Natural killer cell (primary cell): ENCODE measurements at regions not wholly inside any gene's neighbourhood (a gene's known extent, or its start where the extent isn't known, plus 50 kb on each side); places are given as distances from the start of the nearest gene placed in this dataset.

Experiments
- ATAC-seq, 3 donors: fragments of 150-1000 bp in 2 of 3; fragments of 200-7000 bp in 1 of 3; cut with Tn5 transposase; 1 replicate in 1 of 3; 2 replicates in 2 of 3; pipeline ENCODE4 v1.10.0; 2021; ENCODE audit warnings: mild to moderate bottlenecking in 2 of 3, moderate library complexity in 2 of 3
- DNase-seq, 2 donors: peaks; one replicate each; pipeline versions ENCODE4 v3.0.0 to v3.0.0-alpha.2; 2013 to 2021; ENCODE audit warnings: mixed read lengths in 1 of 2
- H3K27ac ChIP-seq: one replicate; pipeline ENCODE4 v1.5.1; 2013; ENCODE audit warnings: mild to moderate bottlenecking, low read length
- H3K27me3 ChIP-seq: one replicate; pipeline ENCODE4 v1.6.1; 2013; ENCODE audit warnings: low read length; ENCODE audit not compliant: control insufficient read depth, insufficient read depth
- H3K36me3 ChIP-seq: one replicate; pipeline ENCODE4 v1.6.1; 2013; ENCODE audit warnings: low read length; ENCODE audit not compliant: control insufficient read depth, insufficient read depth
- H3K4me1 ChIP-seq: one replicate; pipeline ENCODE4 v1.6.1; 2013; ENCODE audit warnings: low read length; ENCODE audit not compliant: control insufficient read depth, insufficient read depth
- H3K4me3 ChIP-seq: one replicate; pipeline ENCODE4 v1.5.1; 2013; ENCODE audit warnings: low read length
- H3K9me3 ChIP-seq: one replicate; pipeline ENCODE4 v1.6.1; 2013; ENCODE audit warnings: low read length; ENCODE audit not compliant: control insufficient read depth, insufficient read depth
- H3K27ac Mint-ChIP-seq, 2 donors: one replicate each; pipeline ENCODE4 v1.8.0; 2022; ENCODE audit warnings: mild to moderate bottlenecking in 2 of 2, mixed read lengths in 2 of 2, moderate library complexity in 1 of 2
- H3K27me3 Mint-ChIP-seq, 2 donors: one replicate each; pipeline ENCODE4 v1.8.0; 2022; ENCODE audit warnings: low read depth in 2 of 2, mixed read lengths in 2 of 2
- H3K36me3 Mint-ChIP-seq: one replicate; pipeline ENCODE4 v1.8.0; 2022; ENCODE audit warnings: mixed read lengths
- H3K4me1 Mint-ChIP-seq, 2 donors: one replicate each; pipeline ENCODE4 v1.8.0; 2022; ENCODE audit warnings: mixed read lengths in 2 of 2
- H3K4me3 Mint-ChIP-seq: one replicate; pipeline ENCODE4 v1.8.0; 2022; ENCODE audit warnings: mild to moderate bottlenecking, moderate library complexity, mixed read lengths
- H3K9me3 Mint-ChIP-seq, 2 donors: one replicate each; pipeline ENCODE4 v1.8.0; 2022; ENCODE audit warnings: mixed read lengths in 2 of 2
- whole genome bisulfite sequencing: methylation state at CpG from one replicate; pipeline ENCODE4 v1.1.7; 2013; ENCODE audit warnings: missing lambda C conversion rate; ENCODE audit not compliant: insufficient coverage; 5-methylcytosine and 5-hydroxymethylcytosine counted together
- intact Hi-C: fragments of 100-400 bp; cut with micrococcal nuclease; formaldehyde crosslinking; loops from one replicate; pipeline ENCODE4 v1.14.2; 2022
- TF ChIP-seq, protein P1 (sequence below): fragments of 200-600 bp; IDR thresholded peaks from one replicate; pipeline ENCODE4 v1.8.0; 2022; ENCODE audit warnings: antibody characterized with exemption

DNA sequence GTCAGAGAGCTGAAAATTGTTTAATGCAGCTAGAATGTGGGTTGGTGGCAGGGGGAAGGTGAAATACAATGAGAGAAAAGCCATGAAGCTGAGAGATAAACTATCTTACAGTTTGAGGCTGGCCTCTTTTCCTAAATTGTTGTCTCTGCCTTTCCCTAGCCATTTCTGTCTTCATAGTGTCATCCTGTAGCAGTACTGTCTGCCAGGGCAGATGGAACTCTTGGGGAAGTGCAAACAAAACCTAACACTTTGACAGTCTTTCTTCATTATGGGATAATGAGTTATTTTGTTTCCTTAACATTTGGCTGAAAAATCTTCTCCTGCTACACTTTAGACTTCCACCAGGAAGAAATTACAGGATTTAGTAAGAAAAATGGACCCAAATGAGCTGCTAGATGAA, 197.8 kb upstream of the ARX start:
- Histone ChIP-seq H3K9me3 (no peaks in the 10 kb centered on the region), H3K4me1 (no peaks in the 10 kb centered on the region), H3K36me3 (no peaks in the 10 kb centered on the region), H3K27me3 (no peaks in the 10 kb centered on the region), H3K27ac (no peak overlapping the region), H3K4me3 (no peak overlapping the region)
- H3K27me3 Mint-ChIP-seq = peaks cover 0 to 5% of the 10 kb centered on the region in 2 donors
- TF ChIP-seq, protein P1, sequence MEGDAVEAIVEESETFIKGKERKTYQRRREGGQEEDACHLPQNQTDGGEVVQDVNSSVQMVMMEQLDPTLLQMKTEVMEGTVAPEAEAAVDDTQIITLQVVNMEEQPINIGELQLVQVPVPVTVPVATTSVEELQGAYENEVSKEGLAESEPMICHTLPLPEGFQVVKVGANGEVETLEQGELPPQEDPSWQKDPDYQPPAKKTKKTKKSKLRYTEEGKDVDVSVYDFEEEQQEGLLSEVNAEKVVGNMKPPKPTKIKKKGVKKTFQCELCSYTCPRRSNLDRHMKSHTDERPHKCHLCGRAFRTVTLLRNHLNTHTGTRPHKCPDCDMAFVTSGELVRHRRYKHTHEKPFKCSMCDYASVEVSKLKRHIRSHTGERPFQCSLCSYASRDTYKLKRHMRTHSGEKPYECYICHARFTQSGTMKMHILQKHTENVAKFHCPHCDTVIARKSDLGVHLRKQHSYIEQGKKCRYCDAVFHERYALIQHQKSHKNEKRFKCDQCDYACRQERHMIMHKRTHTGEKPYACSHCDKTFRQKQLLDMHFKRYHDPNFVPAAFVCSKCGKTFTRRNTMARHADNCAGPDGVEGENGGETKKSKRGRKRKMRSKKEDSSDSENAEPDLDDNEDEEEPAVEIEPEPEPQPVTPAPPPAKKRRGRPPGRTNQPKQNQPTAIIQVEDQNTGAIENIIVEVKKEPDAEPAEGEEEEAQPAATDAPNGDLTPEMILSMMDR = no peak
- DNase-seq (no peak), ATAC-seq (no peak)
- no peaks in the 10 kb centered on the region for H3K4me1 Mint-ChIP-seq
- intact Hi-C loops = no loop called here
- no peak overlapping the region for H3K4me3 Mint-ChIP-seq
- no peak overlapping the region for H3K27ac Mint-ChIP-seq
- H3K36me3 Mint-ChIP-seq = no peaks in the 10 kb centered on the region
- peaks cover 2% of the 10 kb centered on the region in 2 donors for H3K9me3 Mint-ChIP-seq

DNA sequence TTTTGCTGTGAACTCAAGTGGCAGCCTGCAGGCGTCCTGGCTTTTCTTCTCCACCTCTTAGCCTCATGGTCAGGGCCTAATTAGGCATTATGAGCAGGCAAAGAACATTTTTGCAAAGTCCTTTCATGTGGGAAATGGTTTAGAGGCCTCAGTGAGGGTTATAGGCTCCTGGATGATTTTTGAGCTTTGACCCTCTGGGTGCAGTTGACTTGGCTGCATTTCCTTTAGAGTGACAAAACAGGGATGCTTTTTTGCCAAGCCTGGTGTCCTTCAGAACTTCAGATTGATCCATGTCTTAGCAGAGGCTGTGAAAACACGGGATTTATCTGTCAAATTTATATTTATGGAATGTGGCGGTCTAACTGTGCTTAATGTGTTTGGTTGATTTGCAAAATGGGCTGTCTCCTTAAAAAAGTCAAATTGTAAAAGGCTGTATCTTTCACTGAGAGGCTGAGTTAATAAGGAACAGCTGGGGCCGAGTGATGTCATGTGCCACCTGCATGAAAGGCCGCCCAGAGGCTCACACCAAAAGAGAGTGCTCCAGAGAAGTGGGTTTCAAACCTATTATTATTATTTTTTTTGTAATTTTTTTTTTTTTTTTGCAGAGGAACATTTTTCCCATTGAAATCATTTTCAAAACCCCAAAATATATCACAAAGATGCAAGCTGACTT, 192.2 kb upstream of the ARX start:
- no peaks in the 10 kb centered on the region for H3K36me3 ChIP-seq
- DNase-seq (no peak), ATAC-seq (no peak)
- 75% methylated on average over 4 of the region's 5 CpGs for WGBS
- no peaks in the 10 kb centered on the region for H3K4me1 ChIP-seq
- H3K9me3 ChIP-seq = no peaks in the 10 kb centered on the region
- no peaks in the 10 kb centered on the region for H3K27me3 ChIP-seq
- no peak overlapping the region for H3K27ac ChIP-seq
- Mint-ChIP-seq H3K27ac (no peak overlapping the region), H3K27me3 (no peaks in the 10 kb centered on the region), H3K4me3 (no peak overlapping the region), H3K36me3 (no peaks in the 10 kb centered on the region), H3K4me1 (no peaks in the 10 kb centered on the region), H3K9me3 (peaks cover 2% of the 10 kb centered on the region in 2 donors)
- TF ChIP-seq, protein P1 = no peak
- intact Hi-C loops = no loop called here
- no peak overlapping the region for H3K4me3 ChIP-seq

DNA sequence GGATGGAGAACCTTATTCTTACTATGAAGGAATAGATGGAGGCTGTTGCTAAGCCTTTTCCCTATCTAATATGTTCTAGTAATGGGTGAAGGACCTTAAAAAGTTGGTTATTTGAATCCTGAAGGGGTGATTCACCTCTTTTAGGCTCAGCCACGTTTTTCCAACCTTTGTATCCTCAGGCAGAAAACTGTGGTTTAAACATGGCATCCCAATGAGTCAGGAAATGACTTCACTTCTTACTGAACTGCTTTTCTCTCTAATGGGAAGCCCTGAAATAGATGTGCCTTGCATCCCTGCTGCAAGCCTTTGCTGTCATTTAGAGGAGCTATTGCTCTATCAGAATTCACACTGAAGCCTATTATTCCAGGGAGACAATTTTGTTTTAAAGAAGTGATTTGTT, 191.0 kb upstream of the ARX start:
- no CpG with 5 or more reads among the region's 1 CpG for WGBS
- Histone ChIP-seq H3K4me1 (no peaks in the 10 kb centered on the region), H3K36me3 (no peaks in the 10 kb centered on the region), H3K27ac (no peak overlapping the region), H3K27me3 (no peaks in the 10 kb centered on the region), H3K9me3 (no peaks in the 10 kb centered on the region), H3K4me3 (no peak overlapping the region)
- DNase-seq (no peak), ATAC-seq (no peak)
- H3K27ac Mint-ChIP-seq = no peak overlapping the region
- TF ChIP-seq, protein P1 = no peak
- peaks cover 2% of the 10 kb centered on the region in 2 donors for H3K9me3 Mint-ChIP-seq
- no peaks in the 10 kb centered on the region for H3K27me3 Mint-ChIP-seq
- H3K36me3 Mint-ChIP-seq = no peaks in the 10 kb centered on the region
- intact Hi-C loops = no loop called here
- H3K4me3 Mint-ChIP-seq = no peak overlapping the region
- no peaks in the 10 kb centered on the region for H3K4me1 Mint-ChIP-seq

DNA sequence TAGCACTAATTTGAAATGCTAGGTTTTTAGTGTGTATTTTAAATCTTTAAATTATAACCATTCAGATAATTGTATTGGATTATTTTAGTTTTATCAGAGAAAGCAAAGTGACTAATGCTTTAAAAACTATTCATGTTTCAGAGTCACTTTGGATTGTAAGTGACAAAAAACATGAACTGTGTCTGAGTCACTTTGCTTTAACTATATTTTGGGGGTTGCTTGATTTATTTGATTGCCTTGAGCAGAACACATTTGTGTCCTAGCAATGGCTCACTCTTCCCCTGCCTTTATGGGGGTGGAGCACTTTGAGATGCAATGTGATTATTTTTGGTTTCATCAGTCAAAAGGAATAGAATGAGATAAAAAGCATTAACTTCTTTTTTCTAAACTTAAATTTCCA, 188.4 kb upstream of the ARX start:
- TF ChIP-seq, protein P1 = no peak
- H3K4me3 ChIP-seq = no peak overlapping the region
- ATAC-seq = no peak
- Mint-ChIP-seq H3K27ac (no peak overlapping the region), H3K27me3 (no peaks in the 10 kb centered on the region), H3K9me3 (peaks cover 2% of the 10 kb centered on the region in 2 donors), H3K4me3 (no peak overlapping the region), H3K36me3 (no peaks in the 10 kb centered on the region), H3K4me1 (no peaks in the 10 kb centered on the region)
- H3K36me3 ChIP-seq = no peaks in the 10 kb centered on the region
- intact Hi-C loops = no loop called here
- no peaks in the 10 kb centered on the region for H3K9me3 ChIP-seq
- H3K4me1 ChIP-seq = no peaks in the 10 kb centered on the region
- H3K27me3 ChIP-seq = no peaks in the 10 kb centered on the region
- no peak overlapping the region for H3K27ac ChIP-seq
- DNase-seq = no peak
